MM.1S (cell line): ENCODE measurements at regions not wholly inside any gene's neighbourhood (a gene's known extent, or its start where the extent isn't known, plus 50 kb on each side); places are given as distances from the start of the nearest gene placed in this dataset.

Experiments
- DNase-seq: peaks from one replicate; pipeline ENCODE4 v3.0.0-alpha.2; 2015
- H2AFZ ChIP-seq: fragments of 300-600 bp; sonication (generic); 2 replicates; pipeline ENCODE4 v1.6.0; 2016; ENCODE audit warnings: antibody characterized with exemption, low read length
- H3F3A ChIP-seq: fragments of 300-600 bp; sonication (generic); 2 replicates; pipeline ENCODE4 v1.6.1; 2016; ENCODE audit warnings: mild to moderate bottlenecking, antibody characterized with exemption, low read length, moderate library complexity, mixed read lengths; ENCODE audit not compliant: insufficient read depth
- H3K27ac ChIP-seq: fragments of 300-600 bp; sonication (generic); 2 replicates; pipeline ENCODE4 v1.5.1; 2016; ENCODE audit warnings: mild to moderate bottlenecking, low read length
- H3K27me3 ChIP-seq: fragments of 300-600 bp; sonication (generic); replicated peaks from 2 replicates; pipeline ENCODE4 v1.6.0; 2016; ENCODE audit warnings: low read length; ENCODE audit not compliant: insufficient read depth
- H3K36me3 ChIP-seq: fragments of 300-600 bp; sonication (generic); replicated peaks from 2 replicates; pipeline ENCODE4 v1.6.1; 2016; ENCODE audit warnings: mild to moderate bottlenecking, low read length, mixed read lengths; ENCODE audit not compliant: insufficient read depth
- H3K4me1 ChIP-seq: fragments of 300-600 bp; sonication (generic); 2 replicates; pipeline ENCODE4 v1.6.1; 2016; ENCODE audit warnings: low read length, mixed read lengths
- H3K4me2 ChIP-seq: fragments of 300-600 bp; sonication (generic); 2 replicates; pipeline ENCODE4 v1.6.0; 2016; ENCODE audit warnings: low read depth, low read length
- H3K4me3 ChIP-seq: fragments of 300-600 bp; sonication (generic); 2 replicates; pipeline ENCODE4 v1.5.1; 2016; ENCODE audit warnings: low read length, mixed read lengths
- H3K79me2 ChIP-seq: fragments of 300-600 bp; sonication (generic); 2 replicates; pipeline ENCODE4 v1.6.1; 2016; ENCODE audit warnings: mixed run types, low read length, mixed read lengths
- H3K9ac ChIP-seq: fragments of 300-600 bp; sonication (generic); 2 replicates; pipeline ENCODE4 v1.6.1; 2016; ENCODE audit warnings: low read length, mixed read lengths
- H3K9me2 ChIP-seq: fragments of 300-600 bp; sonication (generic); replicated peaks from 2 replicates; pipeline ENCODE4 v1.6.1; 2016; ENCODE audit warnings: mild to moderate bottlenecking, low read length, mixed read lengths; ENCODE audit not compliant: insufficient read depth
- H3K9me3 ChIP-seq: fragments of 300-600 bp; sonication (generic); replicated peaks from 2 replicates; pipeline ENCODE4 v1.6.1; 2016; ENCODE audit warnings: mild to moderate bottlenecking, low read length, mixed read lengths; ENCODE audit not compliant: insufficient read depth
- H4K20me1 ChIP-seq: fragments of 300-600 bp; sonication (generic); 2 replicates; pipeline ENCODE4 v1.6.1; 2016; ENCODE audit warnings: mild to moderate bottlenecking, low read length, moderate library complexity, mixed read lengths; ENCODE audit not compliant: insufficient read depth
- EZH2 ChIP-seq: fragments of 300-600 bp; sonication (generic); optimal IDR thresholded peaks from 2 replicates; pipeline ENCODE3; 2017; ENCODE audit warnings: low read depth, mild to moderate bottlenecking, antibody characterized with exemption, low read length, mixed read lengths
- EZH2phosphoT487 ChIP-seq: fragments of 300-600 bp; sonication (generic); IDR thresholded peaks from 2 replicates; pipeline ENCODE4 v1.6.1; 2018; ENCODE audit warnings: antibody characterized with exemption, low read length
- TF ChIP-seq, protein P1 (sequence below): fragments of 300-600 bp; sonication (generic); IDR thresholded peaks from 2 replicates; pipeline ENCODE4 v1.5.1; 2016; ENCODE audit warnings: antibody characterized with exemption, low read length, mixed read lengths

DNA sequence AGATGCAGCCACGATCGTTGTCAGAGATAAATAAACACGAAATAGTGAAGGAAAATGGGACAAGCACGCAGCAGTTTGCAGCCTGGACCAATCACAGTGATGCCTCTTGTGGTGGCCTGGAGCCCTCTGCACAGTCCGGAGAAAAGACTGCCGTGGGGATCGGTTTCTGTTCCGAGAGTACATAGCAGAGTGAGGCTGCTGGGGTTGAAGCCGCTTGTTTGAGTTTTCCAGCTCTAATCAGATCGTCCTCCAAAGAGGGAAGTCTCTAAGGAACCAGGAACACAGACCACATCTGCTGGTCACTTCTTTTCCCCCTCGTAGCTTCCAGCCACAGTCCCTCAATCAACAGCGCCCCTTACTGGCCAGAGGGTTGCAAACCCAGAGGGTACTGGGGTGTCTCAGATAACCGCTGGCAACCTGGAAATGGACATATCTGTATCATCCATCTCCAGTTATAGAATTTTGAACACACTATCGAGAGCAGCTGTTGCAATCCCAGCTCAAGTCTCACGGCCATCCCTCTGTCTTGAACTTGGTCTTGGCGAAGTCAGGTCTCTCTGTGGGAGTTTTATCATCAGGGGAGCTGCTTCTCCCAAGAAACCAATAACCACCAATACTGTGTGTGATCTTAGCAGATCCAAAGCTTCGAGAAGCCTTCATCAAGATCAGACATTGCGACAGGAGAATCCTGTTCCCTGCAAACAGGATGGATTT lies 57.4 kb downstream of the OLIG1 start:
- no peak overlapping the region for H3K27ac ChIP-seq
- peak overlapping the region; percentile 71 for H2AFZ ChIP-seq
- peak overlapping the region; percentile 27; the same call in 1 of the 2 replicates for H3K9ac ChIP-seq
- H3K79me2 ChIP-seq = no peaks in the 10 kb centered on the region
- H3F3A ChIP-seq = no peaks in the 10 kb centered on the region
- H3K36me3 ChIP-seq = no peaks in the 10 kb centered on the region
- H3K4me3 ChIP-seq = peak overlapping the region; percentile 64
- H3K27me3 ChIP-seq = no peaks in the 10 kb centered on the region
- TF ChIP-seq, protein P1, sequence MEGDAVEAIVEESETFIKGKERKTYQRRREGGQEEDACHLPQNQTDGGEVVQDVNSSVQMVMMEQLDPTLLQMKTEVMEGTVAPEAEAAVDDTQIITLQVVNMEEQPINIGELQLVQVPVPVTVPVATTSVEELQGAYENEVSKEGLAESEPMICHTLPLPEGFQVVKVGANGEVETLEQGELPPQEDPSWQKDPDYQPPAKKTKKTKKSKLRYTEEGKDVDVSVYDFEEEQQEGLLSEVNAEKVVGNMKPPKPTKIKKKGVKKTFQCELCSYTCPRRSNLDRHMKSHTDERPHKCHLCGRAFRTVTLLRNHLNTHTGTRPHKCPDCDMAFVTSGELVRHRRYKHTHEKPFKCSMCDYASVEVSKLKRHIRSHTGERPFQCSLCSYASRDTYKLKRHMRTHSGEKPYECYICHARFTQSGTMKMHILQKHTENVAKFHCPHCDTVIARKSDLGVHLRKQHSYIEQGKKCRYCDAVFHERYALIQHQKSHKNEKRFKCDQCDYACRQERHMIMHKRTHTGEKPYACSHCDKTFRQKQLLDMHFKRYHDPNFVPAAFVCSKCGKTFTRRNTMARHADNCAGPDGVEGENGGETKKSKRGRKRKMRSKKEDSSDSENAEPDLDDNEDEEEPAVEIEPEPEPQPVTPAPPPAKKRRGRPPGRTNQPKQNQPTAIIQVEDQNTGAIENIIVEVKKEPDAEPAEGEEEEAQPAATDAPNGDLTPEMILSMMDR = peak; percentile 98
- TF ChIP-seq EZH2 (no peak), EZH2phosphoT487 (no peak)
- no peaks in the 10 kb centered on the region for H3K9me2 ChIP-seq
- no peaks in the 10 kb centered on the region for H4K20me1 ChIP-seq
- peak; percentile 83 for DNase-seq
- no peaks in the 10 kb centered on the region for H3K4me1 ChIP-seq
- peak overlapping the region; percentile 53 for H3K4me2 ChIP-seq
- no peaks in the 10 kb centered on the region for H3K9me3 ChIP-seq

DNA sequence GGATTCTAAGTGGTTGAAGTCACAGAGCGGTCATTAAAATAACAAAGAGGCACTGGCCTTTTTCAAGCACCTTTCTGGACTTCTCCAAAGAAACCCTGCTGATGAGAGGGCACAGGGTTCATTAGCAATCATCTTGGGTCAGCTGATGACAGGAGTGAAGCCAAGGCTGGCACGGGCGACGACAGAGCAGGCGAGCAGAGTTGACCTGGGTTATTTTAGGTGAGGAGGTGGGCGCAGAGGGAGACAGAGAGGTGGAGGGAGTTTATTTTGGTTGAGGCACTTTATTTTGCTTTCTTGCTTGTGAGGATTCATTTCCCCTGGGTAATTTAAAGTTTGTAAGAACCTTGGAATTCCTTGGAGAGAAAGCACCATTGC lies 57.9 kb downstream of the OLIG1 start:
- no peaks in the 10 kb centered on the region for H4K20me1 ChIP-seq
- DNase-seq = no peak
- no peak overlapping the region for H3K4me3 ChIP-seq
- no peak overlapping the region for H3K9ac ChIP-seq
- H3K9me3 ChIP-seq = no peaks in the 10 kb centered on the region
- no peaks in the 10 kb centered on the region for H3K27me3 ChIP-seq
- H3K36me3 ChIP-seq = no peaks in the 10 kb centered on the region
- H3K27ac ChIP-seq = no peak overlapping the region
- H2AFZ ChIP-seq = 0 out of 2 replicates have a peak overlapping the region, but pooled peaks have one; percentile 1
- H3K4me2 ChIP-seq = peak overlapping the region; percentile 53; the same call in 1 of the 2 replicates
- H3K4me1 ChIP-seq = no peaks in the 10 kb centered on the region
- no peaks in the 10 kb centered on the region for H3K9me2 ChIP-seq
- no peak for TF ChIP-seq EZH2phosphoT487
- TF ChIP-seq, protein P1 = no peak
- TF ChIP-seq EZH2 = no peak
- H3K79me2 ChIP-seq = no peaks in the 10 kb centered on the region
- H3F3A ChIP-seq = no peaks in the 10 kb centered on the region

DNA sequence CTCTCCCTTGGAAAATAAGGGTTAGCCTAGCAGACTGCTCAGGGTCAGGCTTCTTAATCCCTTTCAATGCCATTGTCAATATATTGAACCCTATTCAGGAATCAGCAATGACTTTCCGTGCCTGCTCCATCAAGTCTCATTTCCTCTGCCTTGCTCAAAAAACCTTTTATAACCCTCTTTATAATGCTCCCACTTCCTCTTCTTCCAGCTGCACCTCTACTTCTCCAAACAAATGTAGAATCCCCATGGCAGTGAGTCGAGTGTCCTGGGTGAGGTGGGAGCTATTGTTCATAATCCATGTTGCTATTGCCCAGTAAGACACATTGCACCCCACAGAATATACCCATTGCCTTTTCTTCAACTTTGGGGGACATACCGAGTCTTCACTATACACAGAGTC lies 58.6 kb downstream of the OLIG1 start:
- no peak for DNase-seq

More for the DNA sequence above, 58.6 kb downstream of the OLIG1 start:
- Histone ChIP-seq H3K36me3 (no peaks in the 10 kb centered on the region), H3K9ac (no peak overlapping the region), H3K27me3 (no peaks in the 10 kb centered on the region), H3K4me2 (no peak overlapping the region), H3K4me1 (no peaks in the 10 kb centered on the region), H3F3A (no peaks in the 10 kb centered on the region), H4K20me1 (no peaks in the 10 kb centered on the region), H3K79me2 (no peaks in the 10 kb centered on the region), H3K27ac (no peak overlapping the region), H3K9me2 (no peaks in the 10 kb centered on the region), H3K9me3 (no peaks in the 10 kb centered on the region), H2AFZ (no peak overlapping the region), H3K4me3 (no peak overlapping the region)
- no peak for TF ChIP-seq EZH2
- no peak for TF ChIP-seq EZH2phosphoT487
- TF ChIP-seq, protein P1 = no peak
